ENCODE measurements at regions not wholly inside any gene's neighbourhood (a gene's known extent, or its start where the extent isn't known, plus 50 kb on each side); places are given as distances from the start of the nearest gene placed in this dataset.

- Histone ChIP-seq H3K4me1 (ENCODE audit: control insufficient read depth in 1 of 2, insufficient read depth in 1 of 2, low read depth in 1 of 2, low read length in 1 of 2) (no peaks in the 10 kb centered on the region), H3K36me3 (no peaks in the 10 kb centered on the region), H3K4me3 (ENCODE audit: low read depth in 1 of 2, low read length in 1 of 2) (no peak overlapping the region), H3K27me3 (no peaks in the 10 kb centered on the region), H3K9me3 (no peaks in the 10 kb centered on the region), H3K27ac (no peak overlapping the region)
- TF ChIP-seq, protein P1, sequence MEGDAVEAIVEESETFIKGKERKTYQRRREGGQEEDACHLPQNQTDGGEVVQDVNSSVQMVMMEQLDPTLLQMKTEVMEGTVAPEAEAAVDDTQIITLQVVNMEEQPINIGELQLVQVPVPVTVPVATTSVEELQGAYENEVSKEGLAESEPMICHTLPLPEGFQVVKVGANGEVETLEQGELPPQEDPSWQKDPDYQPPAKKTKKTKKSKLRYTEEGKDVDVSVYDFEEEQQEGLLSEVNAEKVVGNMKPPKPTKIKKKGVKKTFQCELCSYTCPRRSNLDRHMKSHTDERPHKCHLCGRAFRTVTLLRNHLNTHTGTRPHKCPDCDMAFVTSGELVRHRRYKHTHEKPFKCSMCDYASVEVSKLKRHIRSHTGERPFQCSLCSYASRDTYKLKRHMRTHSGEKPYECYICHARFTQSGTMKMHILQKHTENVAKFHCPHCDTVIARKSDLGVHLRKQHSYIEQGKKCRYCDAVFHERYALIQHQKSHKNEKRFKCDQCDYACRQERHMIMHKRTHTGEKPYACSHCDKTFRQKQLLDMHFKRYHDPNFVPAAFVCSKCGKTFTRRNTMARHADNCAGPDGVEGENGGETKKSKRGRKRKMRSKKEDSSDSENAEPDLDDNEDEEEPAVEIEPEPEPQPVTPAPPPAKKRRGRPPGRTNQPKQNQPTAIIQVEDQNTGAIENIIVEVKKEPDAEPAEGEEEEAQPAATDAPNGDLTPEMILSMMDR (IDR thresholded peaks at IDR 0.05) = no peak
Measured at GRCh38 chr20:39853050-39853449, 836.0 kb downstream of the MAFB start.

DNA sequence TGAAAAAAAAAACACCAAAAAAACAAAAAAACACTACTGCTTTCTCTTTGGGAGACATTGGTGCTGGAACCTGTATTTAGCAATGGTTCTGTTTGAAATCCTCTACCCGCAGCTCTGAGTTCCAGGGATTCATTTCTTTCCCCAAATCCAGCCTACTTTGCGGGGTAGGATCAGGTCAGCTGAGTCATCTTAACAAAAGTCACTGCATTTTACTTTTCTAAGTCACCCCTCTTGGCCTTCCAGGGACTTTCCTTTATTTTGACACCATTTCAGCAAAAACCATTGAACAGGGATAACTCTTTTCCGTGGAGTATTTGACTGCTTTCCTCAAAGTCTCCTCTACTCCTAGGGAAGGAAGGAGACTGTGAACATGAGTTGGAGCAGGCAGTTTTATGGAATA, 837.6 kb downstream of the MAFB start:
- Histone ChIP-seq H3K9me3 (no peaks in the 10 kb centered on the region), H3K27me3 (no peaks in the 10 kb centered on the region), H3K36me3 (no peaks in the 10 kb centered on the region), H3K4me1 (ENCODE audit: control insufficient read depth in 1 of 2, insufficient read depth in 1 of 2, low read depth in 1 of 2, low read length in 1 of 2) (no peaks in the 10 kb centered on the region), H3K27ac (no peak overlapping the region), H3K4me3 (ENCODE audit: low read depth in 1 of 2, low read length in 1 of 2) (no peak overlapping the region)
- TF ChIP-seq, protein P1 (IDR thresholded peaks at IDR 0.05) = no peak

DNA sequence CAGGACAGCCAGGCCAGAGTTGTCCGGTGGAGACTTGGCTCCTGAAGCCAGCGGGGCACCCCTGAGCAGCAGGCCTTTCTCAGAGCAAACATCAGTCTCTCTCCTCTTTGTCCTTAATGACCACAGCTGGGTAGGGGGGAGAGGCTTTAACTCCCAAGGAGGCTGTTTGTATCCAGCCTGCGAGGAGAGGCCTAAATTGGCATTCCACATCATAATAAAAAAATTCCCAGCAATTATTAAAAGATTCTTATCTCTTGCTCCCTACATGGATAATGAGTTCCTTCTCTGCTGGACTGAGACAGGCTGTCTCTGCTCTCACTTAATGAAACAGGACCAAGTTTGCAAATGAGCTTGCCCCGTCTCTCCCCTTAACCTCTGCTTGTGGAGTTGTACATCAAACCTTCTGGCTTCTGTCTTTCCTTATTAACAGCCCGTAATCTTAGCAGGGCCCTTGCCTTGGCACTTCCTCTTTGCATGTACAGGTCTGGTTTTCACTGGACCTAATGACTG, 838.2 kb downstream of the MAFB start:
- H3K27ac ChIP-seq = no peak overlapping the region
- TF ChIP-seq, protein P1 (IDR thresholded peaks at IDR 0.05) = no peak
- H3K4me3 ChIP-seq (ENCODE audit: low read depth in 1 of 2, low read length in 1 of 2) = no peak overlapping the region
- no peaks in the 10 kb centered on the region for H3K9me3 ChIP-seq
- H3K27me3 ChIP-seq = no peaks in the 10 kb centered on the region
- no peaks in the 10 kb centered on the region for H3K4me1 ChIP-seq (ENCODE audit: control insufficient read depth in 1 of 2, insufficient read depth in 1 of 2, low read depth in 1 of 2, low read length in 1 of 2)
- H3K36me3 ChIP-seq = no peaks in the 10 kb centered on the region

GRCh38 chr20:39850246-39850645, 838.8 kb downstream of the MAFB start:
- no peak overlapping the region for H3K4me3 ChIP-seq (ENCODE audit: low read depth in 1 of 2, low read length in 1 of 2)
- H3K4me1 ChIP-seq (ENCODE audit: control insufficient read depth in 1 of 2, insufficient read depth in 1 of 2, low read depth in 1 of 2, low read length in 1 of 2) = no peaks in the 10 kb centered on the region
- H3K27me3 ChIP-seq = no peaks in the 10 kb centered on the region
- no peaks in the 10 kb centered on the region for H3K36me3 ChIP-seq
- no peak overlapping the region for H3K27ac ChIP-seq
- H3K9me3 ChIP-seq = no peaks in the 10 kb centered on the region
- TF ChIP-seq, protein P1 (IDR thresholded peaks at IDR 0.05) = no peak

DNA sequence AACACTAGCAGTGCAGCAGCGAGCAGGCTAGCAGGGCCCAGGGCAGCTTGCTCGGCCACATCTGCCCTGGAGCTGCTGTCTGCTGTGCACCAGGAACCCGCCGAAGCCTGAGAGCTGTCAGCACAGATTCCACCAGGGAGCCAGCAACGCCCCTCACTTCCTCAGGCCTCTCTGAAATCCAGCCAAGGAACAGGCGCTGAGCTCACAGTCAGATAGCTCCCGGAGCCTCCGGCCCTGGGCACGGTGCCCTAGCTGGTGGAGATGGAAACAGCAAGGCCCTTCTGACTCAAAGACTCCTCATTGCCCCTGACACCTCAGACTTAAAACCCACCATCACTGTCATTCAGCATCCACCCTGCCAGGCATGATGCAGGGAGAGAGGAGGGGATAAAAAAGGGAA, 839.4 kb downstream of the MAFB start:
- H3K36me3 ChIP-seq = no peaks in the 10 kb centered on the region
- H3K4me3 ChIP-seq (ENCODE audit: low read depth in 1 of 2, low read length in 1 of 2) = no peak overlapping the region
- H3K9me3 ChIP-seq = no peaks in the 10 kb centered on the region
- no peak overlapping the region for H3K27ac ChIP-seq
- H3K27me3 ChIP-seq = no peaks in the 10 kb centered on the region
- TF ChIP-seq, protein P1 (IDR thresholded peaks at IDR 0.05) = no peak
- no peaks in the 10 kb centered on the region for H3K4me1 ChIP-seq (ENCODE audit: control insufficient read depth in 1 of 2, insufficient read depth in 1 of 2, low read depth in 1 of 2, low read length in 1 of 2)

GRCh38 chr20:39849171-39849570, 839.9 kb downstream of the MAFB start:
- no peak overlapping the region for H3K27ac ChIP-seq
- no peaks in the 10 kb centered on the region for H3K4me1 ChIP-seq (ENCODE audit: control insufficient read depth in 1 of 2, insufficient read depth in 1 of 2, low read depth in 1 of 2, low read length in 1 of 2)
- TF ChIP-seq, protein P1 (IDR thresholded peaks at IDR 0.05) = no peak
- no peaks in the 10 kb centered on the region for H3K27me3 ChIP-seq
- H3K36me3 ChIP-seq = no peaks in the 10 kb centered on the region
- no peak overlapping the region for H3K4me3 ChIP-seq (ENCODE audit: low read depth in 1 of 2, low read length in 1 of 2)
- H3K9me3 ChIP-seq = no peaks in the 10 kb centered on the region

All from neutrophil (primary cell).